NCI-H2227 (cell line): ENCODE measurements at regions not wholly inside any gene's neighbourhood (a gene's known extent, or its start where the extent isn't known, plus 50 kb on each side); places are given as distances from the start of the nearest gene placed in this dataset.
A peak's percentile ranks its signal among the peaks of the same experiment; 100 is the strongest.

Experiments used
- DNase-seq: peaks from one replicate; lab custom pipeline; 2025; ENCODE audit not compliant: unreplicated experiment; lab: John Stamatoyannopoulos, UW

DNA sequence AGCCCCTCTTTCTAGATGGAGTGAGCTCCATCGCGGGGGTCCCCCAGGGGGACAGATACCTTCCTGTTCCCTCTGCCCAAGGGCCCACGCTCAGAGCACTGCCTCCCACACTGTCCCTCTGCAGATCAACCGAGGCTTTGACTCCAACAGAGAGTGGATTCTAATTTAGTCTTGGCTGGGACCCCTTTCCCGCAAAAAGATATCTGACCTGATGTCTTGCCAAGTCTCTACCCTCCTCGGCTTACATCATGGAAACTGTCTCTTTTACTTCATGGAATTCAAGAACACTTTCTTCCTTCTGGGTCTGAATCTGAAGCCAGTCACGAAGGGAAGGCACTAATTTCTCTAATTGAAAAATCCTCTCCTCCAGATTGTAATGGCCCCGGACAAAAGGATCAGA is 278.0 kb downstream of the BMP7 start:
- DNase-seq: no peak

DNA sequence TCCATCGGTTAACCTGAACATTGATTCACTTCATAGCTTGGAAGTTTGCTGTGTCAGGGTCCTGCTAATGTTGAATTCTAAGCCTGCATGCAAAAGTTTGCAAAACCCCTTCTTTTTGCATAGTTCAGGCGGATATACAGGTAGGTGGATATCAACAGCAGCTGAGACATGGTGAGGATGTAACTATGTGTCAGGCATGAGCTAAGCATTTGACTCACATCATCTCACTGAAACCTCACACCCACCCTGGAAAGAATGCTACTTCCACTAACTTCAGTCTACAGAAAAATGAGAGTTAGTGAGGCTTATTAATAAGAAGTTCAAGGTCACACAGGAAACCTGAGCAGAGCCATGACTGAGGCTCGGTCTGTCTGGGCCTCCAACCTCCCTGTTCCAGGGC is 276.9 kb downstream of the BMP7 start:
- no peak for DNase-seq

DNA sequence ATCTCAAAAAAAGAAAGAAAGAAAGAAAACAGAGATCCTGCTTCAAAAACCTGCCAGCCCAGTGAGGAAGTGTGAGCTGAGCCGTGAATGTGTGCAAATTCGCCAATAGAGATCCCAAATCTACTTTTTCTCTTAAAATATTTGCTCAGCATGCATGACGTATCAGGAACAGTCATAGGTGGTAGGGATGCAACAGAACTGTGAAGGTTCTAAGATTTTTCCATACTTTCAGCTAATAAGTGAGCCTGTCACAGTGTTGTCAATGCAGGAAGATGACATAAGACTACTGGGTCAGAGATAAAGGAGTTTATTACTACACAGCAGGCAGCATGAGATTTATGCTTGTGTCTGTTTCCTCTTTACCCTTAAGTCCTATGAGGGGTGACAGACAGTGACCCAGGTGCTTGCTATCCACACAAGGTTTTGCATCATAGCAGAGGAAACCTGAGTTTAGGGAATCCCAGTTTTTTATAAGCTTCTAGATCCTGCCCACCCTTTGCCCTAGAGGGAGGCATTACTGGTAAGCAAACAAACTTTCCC is 273.4 kb downstream of the BMP7 start:
- DNase-seq: no peak

DNA sequence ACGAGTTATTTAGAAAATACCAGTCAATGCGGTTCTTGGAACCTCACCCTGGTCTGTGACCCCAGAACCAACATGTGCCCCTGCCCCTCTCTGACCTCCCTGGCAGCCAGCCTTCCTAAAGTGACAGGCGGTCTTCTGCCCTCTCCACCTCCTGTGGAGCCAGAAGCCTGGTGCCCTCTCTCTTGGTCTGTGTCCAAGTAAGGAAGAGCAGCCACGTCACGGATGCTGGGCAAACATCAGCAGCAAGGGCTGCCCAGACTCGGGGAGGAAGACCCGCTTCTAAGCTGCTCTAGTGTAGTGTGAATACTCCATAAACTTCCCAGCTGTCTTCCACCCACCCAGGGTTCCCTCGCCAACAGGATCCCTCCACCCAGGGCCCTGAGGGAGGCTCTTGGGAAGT is 272.4 kb downstream of the BMP7 start:
- no peak for DNase-seq

DNA sequence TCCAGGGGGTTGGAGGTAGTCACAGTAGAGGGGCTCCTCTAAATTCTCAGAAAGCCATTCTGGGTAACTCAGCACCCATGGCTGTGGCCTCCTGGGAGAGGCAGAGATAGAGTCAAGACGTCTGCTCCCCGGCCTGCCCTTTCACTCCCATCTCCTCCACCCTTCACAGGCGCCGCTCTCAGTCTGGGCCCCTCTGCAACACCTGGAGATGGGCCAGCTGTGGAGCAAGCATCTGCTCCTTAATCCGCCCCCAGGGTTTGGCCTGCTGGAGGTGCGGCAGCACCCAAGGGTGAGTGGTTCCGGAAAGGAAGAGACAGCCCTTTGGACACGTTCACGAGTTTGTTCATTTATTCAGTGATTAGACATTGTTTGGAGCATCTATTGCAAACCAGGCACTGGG is 271.3 kb downstream of the BMP7 start:
- no peak for DNase-seq

DNA sequence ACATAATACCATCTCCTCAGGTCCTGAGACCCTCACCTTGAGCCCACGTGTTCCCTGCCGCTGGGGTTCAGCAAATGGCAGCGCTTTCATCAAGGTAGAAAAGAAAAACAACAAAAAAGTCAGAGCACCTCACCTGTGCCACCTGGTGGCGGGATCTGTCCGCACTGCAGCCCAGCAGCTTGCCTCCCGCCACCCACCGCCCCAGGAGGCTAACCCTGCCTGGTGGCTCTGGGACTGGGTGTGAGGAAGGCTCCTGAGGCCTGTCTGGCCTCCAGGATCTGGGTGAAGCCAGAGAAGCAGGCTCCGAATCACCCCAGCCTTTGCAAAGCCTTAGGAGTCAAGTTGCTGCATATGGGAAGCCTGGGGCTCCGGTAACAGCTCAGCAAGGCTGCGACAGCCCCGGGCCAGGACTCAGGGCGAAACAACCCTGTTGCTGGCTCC is 270.8 kb downstream of the BMP7 start:
- DNase-seq: peak; percentile 8

DNA sequence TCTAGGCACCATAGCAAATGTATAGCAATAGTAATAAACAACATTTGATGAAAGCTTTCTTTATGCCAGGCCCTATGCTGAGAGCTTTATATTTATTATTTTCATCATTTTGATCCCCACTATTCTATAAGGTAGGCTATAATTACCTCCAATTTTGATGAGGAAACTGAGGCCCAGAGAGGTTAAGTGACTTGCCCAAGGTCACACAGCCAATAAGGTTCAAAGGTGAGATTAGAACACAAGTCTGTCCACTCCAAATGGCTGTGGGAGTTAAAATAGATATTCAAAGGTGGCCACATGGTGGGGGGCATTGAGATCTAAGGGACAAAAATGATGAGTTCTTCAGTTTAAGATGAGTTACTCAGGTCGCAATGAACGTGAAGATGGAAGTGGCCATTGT is 269.9 kb downstream of the BMP7 start:
- no peak for DNase-seq

DNA sequence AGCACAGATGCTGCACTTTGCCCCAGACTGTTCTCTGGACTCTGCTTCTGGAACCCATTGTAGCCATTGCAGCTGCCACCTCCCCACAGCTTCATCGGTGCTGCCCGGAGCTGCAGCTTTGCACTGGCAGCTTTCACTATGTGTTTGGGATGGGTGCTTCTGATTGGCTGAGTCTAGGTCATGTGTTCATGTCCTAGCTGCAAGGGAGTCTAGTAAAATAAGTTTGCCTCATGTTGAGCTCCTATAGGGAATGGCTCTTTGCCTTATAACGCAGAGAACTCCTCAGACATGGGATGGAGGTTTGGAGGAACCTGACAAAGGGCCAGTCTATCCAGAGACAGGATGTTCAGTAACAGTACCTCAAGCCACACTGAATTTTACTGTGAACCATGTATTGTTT is 268.0 kb downstream of the BMP7 start:
- DNase-seq: no peak

DNA sequence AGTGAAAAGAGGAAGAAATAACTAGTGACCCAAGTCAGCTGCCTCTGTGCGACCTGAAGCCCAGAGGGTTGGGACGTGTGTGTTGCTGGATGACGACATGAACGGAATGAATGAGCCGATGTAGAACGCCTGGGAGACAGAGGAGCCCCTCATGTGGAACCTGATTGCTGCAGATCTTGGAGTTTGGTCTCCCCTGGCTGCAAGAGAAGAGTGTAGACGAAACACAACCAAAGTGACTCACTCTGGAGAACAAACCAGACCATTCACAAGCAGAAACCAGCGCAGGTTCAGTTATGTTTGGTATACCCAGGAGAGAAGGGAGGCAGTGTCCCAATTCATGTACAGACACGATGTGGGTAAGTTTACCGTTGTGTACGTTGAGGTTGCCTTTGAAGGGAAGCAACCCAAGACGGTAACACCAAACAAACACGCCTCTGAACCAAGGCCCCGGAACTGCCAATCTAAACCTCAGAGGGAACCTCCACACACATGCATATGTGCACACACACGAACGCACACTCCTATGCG is 265.9 kb downstream of the BMP7 start:
- DNase-seq: no peak

DNA sequence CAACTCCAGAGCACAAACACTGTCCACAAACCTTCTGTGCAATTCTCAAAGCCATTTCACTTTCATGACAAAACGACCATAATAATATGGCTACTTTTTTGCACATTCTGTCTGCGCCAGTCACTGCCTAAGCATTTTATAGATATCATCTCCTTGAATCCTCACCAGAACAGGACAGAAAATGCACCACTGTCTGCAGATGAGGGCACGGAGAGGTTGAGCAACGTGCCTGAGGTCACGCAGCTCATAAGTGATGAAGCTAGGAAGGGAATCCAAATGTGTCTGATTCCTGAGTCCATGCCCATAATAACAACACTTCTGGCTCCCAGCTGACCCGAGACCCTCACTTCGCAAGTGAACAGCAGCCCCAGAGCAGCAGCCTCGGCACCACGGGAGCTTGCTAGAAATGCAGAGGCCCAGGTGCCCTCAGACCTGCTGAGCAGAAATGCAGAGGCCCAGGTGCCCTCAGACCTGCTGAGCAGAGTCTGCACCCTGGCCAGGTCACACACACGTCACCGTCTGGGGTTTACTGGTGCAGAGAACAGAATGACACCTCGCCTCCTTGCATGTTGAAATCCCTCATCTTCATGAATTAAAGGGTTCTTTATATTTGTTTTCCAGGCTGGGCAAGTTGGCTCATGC is 265.2 kb downstream of the BMP7 start:
- DNase-seq: no peak

DNA sequence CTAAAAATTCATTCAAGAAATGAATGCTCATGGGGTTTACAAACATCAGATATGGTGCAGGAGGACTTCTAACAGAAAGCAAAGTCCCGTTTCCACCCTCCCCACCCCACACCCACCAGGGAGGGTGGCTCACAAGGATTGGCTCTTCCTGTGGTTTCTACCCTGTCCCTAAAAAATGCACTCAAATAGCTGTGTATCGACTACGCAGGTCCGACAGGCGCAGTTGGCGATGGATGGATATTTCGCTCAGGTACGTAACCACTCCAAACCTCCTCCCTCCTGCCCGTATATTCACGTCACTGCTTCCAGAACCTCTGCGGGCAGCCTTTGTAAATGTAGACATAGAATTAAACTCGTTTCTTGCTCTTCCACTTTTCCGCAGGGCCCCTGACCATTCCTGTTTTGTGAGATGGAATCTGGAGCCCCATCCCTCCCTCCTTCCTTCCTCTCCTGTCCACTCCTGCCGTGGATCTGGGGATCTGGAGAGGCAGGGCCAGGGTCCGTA is 264.3 kb downstream of the BMP7 start:
- DNase-seq: no peak

DNA sequence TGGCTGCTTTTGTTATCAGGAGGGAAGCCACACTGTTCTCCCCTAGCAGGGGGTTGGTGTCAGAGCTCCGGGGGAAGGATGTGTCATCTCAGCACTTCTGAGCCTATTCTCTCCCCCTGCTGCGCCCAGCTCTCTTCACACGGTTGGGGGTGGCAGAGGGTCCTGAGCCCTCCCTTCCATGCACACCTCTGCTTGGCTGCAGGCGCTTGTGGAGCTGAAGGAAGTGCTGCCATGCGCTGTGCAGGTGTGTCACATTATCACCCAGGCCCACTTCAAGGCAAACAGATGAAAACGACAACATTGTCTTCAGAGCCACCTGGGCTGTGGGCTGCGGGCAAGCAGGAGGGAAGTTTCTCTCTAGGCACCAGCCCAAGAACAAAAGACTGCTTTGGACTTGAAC is 263.4 kb downstream of the BMP7 start:
- DNase-seq: no peak

DNA sequence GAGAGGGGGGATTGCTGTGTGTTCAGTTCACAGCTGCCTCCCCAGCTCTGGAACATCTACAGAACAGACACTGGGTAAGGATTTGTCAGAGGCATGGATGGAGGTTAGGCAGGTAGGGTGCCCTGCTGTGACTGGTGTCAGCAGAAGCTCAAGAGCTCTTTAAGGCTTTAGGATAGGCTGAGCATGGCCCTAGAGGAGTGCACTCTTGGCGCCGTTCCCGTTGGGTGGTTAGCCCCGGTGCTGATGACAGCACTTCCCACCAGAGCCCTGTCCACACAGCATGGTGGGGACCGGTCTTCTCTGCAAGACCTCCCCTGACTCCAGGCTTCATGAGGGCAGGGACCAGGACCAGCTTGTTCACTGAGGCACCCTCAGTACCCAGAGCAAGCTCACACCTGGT is 262.0 kb downstream of the BMP7 start:
- no peak for DNase-seq

DNA sequence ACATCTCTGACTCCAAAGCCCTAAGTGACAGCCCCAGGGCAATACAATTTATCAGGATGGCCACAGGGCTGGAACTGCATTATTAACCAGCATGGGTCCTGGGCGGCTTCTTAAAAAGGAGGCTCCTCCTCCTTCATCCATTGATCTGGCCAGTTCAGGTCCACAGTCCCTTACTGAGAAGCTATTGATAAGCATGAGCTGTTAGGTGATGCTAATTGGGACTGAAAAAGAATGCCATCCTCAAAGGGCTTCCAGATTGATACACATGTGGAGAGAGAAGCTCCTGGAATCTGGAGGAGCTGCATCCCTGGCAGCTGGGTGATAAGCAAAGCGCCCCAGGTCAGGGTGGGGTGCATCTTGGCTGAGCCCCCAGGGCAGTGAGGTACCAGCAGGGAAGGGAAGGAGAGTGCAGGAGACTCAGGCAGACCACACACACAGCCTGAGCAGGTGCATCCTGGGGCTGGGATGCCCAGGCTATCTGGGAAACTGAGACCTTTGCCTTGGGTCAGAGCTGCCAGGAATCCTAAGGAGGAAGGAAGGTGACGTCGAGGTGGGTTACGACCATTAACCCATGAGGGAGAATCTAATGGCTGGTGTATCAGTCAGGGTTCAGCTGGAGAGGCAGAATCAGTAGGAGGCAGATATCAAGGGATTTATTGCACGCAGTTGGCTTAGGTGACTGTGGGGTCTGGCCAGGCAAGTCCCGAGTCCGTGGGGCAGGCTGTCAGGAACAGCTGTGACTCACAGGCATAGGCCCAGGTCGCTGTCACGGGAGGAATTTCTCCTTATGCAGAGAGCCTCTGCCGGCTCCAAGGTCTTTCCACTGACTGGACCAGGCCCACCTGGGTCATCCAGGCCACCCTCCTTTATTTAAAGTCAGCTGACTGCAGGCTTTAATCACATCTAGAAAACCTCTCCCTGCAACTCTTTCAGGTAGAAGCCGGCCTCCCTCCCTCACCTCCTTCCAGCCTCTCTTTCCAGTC is 261.2 kb downstream of the BMP7 start:
- no peak for DNase-seq

DNA sequence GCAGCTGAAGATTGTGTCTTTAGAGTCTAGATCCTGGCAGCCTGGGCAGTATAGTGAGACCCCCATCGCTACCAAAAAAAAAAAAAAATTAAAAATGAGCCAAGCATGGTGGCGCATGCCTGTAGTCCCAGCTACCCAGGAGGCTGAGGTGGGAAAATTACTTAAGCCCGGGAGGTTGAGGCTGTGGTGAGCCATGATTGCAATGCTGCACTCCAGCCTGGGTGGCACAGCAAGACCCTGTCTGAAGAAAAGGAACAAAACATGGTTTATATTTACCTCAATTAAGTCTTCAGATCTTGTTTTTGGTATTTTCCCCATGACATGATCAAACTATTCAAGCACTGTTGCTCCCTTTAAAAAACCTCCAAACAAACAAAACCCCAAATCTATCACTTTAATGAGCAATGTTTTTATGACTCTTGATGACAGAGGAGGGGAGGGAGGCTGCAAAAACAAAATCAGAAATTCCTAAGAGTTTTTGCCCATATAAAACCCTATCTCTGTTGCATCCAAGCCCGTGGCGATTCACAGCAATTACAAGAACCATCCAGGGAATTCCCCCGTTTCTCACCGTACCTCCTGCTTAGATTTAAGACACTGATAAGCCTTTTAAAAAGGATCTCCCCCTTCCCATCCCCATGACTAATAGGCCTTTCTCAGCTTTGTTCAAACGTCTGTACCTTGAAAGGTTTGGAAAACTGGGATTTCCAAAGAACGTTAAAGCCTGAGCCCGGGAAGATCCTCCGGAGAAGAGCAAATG is 259.9 kb downstream of the BMP7 start:
- no peak for DNase-seq

DNA sequence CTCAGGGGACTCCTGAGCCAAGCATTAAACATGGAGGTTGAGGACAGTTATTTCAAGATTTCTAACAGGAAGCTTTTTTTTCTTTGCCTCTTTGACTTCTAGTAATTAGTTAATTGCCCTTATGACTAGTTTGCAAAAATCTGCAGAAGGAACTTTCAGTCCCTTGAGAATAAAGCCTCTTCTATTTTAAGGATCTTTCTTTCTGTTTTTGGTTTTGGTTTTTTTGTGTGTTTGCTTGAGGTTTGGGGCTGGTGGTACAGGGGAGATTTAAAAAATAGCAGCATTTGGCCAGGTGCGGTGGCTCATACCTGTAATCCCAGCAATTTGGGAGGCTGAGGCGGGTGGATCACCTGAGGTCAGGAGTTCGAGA is 259.3 kb downstream of the BMP7 start:
- no peak for DNase-seq

DNA sequence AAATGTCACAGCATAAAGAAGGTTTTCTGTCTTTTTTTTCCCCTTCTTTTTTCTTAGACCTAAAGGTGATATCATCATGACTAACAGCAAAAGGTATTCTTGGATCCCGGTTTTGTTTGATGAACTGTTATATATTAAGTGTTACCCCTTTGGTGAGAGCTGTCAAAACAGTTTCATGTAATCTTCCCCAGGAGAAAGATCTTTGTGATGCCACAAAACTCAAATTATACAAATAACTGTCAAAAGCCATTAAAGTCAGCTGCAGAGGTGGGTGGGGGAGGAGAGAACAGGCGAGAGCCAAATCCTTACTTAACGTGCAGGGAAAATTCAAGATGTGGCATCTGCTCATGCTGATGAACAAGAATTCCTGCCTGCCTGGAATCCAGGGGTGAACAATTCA is 258.2 kb downstream of the BMP7 start:
- DNase-seq: no peak

DNA sequence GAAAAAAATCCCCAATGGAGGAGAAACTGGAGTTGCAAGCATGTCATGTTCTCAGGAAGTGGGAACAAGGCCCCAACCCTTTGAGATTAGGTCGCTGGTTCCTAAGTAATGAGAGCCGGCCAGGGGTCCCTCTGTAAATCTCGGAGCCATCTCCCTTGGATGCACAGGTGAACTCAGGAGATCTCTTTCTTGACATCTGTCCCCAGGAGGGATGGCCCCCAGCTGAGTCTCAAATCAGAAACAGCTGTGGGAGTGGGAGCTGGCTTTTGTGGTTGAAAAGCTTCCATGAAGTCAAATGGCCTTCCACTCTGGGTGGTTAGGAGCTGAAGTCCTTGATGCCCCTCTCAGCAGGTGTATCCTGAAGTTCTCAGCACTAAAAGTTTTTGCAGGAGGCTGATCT is 257.1 kb downstream of the BMP7 start:
- no peak for DNase-seq

DNA sequence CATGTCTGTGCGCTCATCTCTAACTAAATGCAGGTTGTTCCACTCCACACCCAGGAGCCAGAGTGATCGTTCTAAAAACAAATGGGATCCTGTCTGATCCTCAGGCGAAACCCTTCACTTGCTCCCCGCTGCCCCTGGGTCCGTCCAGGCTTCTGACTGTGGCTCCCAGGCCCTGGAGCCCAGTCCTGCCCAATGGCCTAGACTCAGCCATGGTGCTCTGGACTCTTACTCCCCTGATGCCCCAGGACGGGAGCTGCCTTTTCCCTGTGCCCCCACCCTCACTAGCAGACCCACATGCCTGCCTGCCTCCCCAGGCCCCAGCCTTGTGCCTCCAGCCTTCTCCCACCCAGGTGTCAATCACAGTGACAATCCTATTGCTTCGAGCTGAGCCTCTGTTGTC is 256.7 kb downstream of the BMP7 start:
- DNase-seq: no peak

DNA sequence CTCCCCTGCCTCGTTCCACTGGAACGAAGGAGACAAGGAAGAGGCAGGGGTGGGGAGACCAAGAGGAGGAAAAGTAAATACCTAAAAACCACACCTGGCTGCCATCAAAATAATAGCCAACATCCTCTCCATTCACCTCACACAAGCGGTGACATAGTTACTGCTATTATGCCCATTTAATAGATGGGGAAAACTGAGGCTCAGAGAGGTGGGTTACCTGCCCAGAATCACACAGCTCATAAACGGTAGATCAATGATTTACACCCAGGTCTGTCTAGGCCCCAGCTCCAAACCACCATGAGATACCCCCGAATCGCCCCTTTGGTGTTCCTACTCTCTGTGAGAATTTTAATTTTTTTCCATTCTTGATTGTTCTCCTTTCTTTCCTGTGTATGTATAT is 253.8 kb downstream of the BMP7 start:
- no peak for DNase-seq

DNA sequence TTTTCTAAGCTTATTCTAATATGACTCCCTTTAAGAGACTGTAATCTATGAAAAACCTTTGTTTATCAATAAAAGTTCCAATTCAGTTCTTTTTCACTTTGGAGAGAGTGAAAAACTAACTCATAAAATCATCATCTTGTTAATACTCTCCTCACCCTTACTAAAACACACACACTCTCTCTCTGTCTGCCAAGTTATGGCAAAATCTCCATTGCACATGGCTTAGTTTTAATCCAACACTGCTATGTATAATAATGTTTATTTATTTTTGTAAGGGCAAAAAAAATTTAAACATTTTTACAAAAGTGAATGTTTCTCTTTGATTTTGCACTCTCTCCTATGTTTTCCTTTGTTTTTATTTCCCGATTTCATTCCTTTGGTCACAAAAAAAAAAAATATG is 253.2 kb downstream of the BMP7 start:
- DNase-seq: no peak
